Stimulated activated CD4-positive, alpha-beta T cell treated with anti-CD3 and anti-CD28 coated beads, TNF-alpha, amount 100 ng/mL, for 24 hours (primary cell): ENCODE measurements at regions not wholly inside any gene's neighbourhood (a gene's known extent, or its start where the extent isn't known, plus 50 kb on each side); places are given as distances from the start of the nearest gene placed in this dataset.

Experiments used
- DNase-seq, 3 experiments: peaks; one replicate each; pipeline ENCODE4 v3.0.0-alpha.2; 2020; ENCODE audit warnings: low read depth in 3 of 3

DNA sequence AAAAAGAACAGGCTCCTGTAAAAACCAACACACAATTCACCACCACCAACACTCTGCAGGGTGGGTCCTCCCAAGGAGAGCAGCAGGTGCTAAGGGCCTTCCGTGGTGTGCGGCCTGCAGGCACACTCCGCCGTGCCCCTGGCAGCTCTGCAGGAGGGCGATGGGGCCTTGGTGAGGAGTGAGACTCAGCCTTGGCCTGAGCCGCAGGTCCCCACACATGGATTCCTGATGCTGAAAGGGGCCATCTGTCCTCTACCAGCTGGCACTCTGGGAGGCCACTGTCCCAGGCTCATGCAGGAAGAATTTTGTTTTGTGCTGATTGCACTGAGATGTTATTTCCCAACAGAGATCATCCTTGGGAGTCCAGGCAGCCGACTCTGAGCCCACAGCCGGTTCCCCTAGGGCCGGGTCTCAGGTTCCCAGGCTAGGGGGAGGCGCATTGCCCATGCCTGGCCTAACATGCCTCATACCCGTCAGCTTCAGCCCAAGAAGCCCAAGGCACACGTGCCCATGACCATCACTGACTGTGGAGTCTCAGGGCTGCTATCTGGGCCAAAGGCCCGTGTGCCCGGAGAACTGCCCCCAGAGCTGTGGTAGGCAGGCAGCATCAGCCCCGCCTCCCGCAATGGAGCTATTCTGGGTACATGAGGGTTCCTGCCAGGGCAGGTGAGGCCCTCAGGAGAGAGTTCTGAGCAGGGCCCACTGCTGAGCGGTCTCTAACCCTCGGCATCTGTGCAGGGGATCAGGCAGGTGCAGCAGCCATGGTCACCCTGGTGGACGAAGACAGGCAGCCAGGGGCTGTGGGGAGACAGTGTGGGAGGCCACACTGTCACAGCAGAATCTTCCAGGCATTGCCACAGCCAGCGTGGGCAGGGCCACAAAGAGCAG is 97.9 kb upstream of the ZNF469 start:
- no peak for DNase-seq

DNA sequence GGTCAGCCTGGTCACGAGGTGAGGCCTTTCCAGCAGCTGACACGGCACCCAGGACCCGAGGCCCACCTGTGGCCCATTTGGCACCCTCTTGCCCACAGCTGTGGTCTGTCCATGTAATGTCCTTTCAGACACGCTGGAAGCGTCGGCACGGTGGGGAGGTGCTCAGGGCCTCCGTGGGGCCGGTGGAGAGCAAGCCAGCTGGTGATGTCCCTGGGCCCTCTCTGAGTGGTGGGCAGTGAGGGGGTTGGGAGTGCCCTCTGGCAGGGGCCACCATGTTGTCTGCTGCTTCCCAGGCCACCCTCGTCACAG is 97.3 kb upstream of the ZNF469 start:
- DNase-seq: no peak

DNA sequence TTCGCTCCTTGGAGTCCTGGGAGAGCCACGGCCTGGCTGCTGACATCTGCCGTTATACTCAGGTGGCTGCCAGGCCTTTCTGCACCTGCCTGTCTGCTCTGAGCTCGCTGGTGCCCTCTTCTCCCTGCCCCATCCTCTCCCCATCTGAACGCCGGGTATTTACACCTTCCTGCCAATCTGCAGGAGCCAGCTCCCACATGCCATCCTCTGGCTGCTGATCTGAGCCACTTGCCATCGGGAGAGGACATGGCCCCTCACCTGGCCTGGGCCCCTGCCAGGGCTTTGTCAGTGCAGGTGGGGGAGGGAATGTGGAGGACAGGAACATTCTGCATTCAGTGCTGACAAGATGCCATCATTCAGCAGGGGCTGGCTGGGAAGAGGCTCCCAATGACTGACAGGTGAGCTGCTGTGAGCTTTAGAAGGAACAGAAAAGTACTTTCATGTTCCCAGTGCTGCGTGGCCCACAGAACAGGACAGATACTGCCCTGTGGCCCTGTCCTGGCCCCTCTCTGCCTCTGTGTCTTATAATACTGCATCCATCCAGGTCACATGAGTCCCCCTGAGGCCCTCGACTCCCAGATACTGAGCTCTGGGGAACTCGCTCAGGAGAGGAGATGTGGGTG is 96.3 kb upstream of the ZNF469 start:
- DNase-seq: no peak

DNA sequence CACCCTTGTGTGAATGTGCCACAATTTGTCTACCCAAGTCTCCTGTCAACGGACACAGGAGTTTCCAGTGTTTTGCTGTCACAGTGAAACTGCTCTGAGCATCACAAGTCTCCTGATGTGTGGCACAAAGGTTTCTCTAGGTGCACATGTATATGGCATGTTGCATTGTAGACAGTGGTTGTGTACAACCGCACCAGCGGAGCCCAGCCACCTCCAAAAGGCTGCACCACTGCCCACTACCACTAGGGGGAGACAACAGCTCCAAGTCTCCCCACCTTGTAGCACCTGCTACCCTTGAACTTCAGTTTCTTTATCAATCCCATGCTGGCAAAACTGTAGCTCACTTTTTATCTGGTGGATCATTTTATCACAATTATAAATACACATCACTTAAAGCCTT is 95.5 kb upstream of the ZNF469 start:
- DNase-seq: peak in 1 of 3 experiments; percentile 32

DNA sequence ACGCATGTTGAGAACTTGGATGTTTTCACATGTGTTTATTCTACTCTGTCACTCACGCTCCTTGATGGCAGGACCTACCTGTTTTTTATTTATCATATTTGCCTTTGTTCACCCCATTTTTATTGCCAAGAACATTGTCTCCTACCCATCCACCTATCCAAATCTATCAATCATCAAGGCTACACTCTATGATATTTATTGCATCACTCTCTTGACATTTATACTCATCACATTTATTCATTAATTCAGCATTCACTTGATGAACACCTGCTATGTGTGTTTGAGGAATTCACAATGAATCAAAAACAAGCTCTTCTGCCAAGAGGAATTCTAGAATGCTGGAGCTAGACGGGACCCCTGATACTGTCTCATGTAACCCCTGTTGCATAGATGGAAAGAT is 94.5 kb upstream of the ZNF469 start:
- DNase-seq: no peak

DNA sequence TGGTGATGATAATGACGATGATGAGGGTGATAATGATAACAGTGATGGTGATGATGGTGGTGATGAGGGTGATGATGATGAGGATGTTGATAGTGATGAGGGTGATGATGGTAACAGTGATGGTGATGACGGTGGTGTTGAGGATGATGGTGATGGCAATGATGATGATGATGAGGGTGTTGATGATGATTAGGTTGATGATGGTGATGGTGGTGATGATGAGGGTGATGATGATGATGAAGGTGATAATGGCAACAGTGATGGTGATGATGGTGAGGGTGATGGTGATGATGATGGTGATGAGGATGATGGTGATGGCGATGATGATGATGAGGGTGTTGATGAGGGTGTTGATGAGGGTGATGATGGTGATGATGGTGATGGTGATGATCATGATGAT is 93.8 kb upstream of the ZNF469 start:
- DNase-seq: no peak

DNA sequence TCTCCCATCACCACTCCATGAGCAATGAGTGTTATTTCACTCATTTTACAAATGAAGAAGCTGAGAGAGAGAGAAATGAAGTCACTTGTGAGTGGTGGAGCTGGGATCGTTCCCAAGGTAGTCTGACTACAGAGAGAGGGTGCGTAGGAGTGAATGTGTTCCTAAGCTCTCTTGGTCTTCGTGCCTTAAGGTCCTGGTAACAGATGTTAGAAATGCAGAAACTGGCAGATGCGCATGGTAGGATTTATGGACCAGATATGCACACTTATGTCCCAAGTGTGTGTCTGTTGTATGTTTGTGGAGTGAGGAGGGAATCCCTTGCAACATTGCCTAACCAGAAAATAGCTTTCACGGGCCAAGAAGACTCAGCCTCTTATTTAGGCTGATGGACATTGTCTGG is 93.2 kb upstream of the ZNF469 start:
- DNase-seq: no peak

DNA sequence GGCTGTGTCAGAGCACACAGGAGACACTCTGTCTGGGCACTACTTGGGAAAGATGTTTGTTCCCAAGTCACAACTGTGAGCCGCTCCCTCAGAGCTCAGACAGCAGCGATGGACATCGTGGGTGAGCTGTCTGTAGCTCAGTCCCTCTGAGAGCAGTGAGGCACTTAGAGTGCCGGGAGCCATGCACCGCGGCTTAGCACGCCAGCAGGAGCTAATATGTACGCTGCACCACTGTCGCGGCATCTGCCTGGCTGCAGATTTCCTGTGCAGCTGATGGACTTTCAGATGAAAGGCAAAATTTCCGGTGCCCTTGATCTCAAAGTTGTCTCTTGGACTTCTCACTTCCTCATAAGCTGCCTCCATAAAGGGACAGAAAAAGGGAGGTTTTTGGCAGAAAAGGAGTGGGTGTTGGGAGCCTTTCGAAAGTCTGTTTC is 92.8 kb upstream of the ZNF469 start:
- DNase-seq: no peak

DNA sequence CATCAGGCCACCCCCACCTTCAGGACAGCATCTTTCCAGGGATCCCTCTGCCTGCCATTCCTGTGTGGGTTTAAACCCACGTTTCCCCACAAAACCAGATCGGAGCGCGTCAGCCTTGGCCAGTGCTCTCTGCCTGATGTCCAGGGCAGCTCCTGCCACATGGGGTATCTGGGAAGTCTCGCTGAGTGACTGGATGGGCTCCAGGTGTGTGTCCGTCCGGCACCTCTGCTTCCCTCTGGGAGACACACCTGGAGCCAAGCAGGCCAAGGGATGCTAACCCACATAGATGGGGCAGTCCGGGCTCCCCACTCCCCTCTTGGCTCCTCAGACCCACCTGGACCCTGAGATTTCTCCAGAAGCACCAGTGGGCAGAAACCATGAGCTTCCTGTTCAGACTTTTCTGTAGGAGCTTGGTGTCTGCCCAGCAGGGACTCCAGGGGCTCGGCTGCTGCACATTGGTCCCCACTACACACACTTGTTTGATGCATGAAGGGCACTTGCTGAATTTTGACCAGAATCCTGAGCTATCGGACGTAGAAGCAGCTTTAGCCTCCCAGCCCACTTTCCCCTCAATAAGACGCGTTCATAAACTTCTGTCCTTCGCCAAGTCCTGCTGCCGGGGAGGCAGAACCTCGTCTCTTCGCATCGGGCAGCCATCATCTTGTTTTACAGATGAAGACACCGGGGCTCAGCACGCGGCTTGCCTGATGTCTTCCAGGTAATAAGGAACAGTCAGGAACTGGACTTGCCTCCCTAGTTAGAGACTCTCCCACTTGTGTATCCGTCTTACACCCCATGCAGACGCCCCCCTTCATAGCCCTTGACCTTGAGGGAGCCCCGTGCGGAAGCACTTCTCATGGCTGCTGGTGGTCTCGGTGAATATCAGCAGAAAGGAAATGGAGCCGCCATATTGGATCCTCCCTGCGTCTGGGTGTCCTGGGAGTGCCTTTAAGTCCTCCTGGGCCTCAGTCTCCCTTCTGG is 91.6 kb upstream of the ZNF469 start:
- DNase-seq: no peak

DNA sequence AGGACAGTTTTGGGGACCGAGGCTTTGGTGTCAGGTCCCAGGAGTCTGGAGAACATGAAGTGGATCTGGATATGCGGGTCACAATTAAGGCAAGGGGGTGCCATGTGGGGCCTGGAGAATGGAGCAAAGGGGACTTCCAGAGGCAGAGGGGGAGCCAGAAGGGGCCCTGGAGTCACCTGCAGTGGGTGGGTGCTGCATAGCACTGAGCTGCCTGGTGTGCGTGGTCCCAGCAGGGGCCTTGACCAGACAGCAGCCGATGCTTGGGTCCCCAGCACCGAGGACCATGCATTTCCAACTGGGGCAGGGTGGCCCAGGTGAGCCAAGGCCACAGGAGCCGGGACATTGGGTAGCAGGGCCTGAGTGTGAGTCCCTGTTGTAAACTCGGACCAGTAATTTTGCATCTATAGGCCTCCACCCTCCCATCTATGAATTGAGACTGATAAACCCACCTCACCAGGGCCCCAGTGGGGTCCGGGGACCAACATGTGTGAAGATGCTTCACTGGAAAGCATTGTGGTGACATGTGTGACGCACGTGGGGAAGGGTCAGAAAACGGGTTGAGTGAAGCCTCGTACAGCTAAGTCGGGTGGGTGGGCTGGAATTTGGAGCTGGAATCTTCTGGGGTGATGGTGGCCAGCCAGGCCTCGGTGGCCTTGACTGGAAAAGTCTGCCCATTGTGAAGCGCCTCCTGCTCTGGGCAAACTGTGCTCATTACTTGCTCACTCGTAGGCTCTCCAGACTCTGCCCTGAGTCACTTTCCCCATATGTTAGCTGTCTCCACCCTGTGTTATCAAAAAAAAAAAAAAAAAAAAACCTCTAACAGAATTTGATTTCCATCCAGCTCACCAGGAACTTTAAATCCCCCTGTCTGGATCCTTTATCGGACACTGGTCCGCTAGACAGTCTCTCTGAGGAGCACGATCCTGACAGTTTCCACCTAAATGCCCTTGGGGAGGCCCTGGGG is 90.5 kb upstream of the ZNF469 start:
- no peak for DNase-seq

DNA sequence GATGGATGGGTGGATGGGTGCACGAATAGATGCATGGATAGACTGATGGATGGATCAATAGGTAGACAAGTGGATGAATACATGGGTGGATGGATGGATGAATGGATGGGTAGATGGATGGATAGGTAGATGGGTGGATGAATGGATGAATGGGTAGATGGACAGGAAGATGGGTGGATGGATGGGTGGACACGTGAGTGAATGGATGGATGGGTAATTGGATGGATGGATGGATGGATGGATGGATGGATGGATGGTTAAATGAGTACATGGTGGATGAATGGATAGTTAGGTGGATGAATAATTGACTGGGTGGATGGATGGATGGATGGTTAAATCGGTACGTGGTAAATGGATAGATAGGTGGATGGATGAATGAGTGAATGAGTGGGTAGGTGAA is 89.7 kb upstream of the ZNF469 start:
- DNase-seq: no peak

DNA sequence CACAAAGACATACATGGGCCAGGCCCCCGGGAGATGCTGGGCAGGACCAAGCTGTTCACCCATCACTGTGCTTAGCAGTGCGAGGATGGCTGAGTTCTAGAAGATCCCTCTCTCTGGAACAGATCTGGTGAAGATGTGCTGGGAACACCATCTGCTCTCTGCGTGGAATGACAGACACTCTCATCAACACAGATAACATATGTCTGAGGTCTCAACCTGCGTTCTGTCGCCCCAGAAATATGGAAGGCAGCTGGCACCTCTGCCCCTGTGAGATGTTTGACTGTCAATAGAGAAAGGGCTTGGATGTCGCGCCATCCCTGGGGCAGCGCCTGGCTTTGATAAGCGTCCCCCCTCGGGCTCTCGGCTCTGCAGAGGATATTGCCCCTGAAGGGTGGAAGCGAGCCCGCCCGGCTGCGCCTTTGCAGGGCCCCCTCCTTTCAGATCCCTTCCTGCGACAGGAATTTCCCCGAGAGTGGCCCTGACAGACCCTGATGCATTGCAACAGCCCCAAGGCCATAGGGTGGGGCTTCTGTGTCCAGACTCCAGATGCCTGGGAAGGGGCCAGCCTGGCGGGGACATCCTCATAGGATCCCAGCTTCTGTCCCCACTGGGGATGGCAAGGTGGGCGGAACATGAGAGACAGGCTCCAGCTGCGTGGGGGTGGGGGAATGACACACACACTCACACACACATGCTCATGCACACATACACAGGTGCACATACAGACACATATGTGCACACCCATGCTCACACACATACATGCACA is 86.9 kb upstream of the ZNF469 start:
- no peak for DNase-seq

DNA sequence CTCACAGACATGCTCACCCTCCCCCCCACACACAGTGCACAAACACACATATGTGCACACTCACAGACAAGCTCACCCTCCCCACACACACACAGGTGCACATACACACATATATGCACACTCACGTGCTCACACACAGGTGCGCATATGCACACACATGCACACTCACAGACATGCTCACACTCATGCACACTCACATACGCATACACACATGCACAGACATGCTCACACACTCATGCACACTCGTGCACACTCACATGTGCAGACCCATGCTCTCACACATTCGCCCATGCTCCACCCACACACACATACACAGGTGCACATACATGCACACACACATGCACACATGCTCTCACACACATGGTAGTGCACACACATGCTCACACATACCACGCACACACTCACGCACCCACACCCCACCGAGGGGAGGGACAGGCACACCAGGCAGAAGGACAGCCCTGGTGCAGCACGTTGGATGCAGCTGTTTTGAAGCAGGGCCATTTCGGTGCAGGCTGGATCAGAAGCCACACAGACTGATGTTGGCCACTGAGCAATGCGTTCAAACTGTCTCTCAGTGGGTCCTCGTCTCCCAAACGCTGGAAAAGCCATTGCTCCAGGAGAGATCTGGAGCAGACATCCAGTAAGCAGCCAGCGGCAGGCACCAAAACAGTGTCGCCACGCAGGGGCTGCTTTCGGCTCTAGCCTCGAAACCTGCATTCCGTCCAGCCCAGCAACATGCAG is 86.2 kb upstream of the ZNF469 start:
- DNase-seq: no peak

DNA sequence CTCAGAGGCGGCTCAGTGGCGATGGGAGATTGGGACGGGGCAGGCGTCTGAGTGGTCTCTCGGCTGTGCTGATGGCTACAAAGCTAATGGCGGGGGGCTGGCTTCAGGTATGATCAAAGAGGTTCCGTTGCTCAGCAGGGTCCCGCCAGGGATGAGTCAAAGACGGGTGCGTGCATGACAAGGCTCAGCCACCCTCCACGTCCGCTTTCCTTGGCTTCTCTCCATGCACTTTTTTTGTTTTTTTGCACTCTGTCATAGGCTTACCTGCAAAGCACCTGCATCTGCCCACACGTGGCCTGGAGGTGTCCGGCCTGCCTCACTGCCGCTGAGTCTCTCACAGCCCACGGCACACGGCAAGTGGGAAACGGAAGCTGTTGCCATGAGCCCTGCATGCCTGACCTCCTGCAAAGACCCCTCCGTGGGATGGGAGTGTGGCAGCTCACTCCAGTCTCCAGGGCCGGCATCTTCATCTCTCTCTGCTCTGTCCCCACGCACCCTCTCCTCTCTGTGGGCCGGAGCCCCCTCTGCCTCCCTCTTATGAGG is 85.5 kb upstream of the ZNF469 start:
- DNase-seq: no peak

DNA sequence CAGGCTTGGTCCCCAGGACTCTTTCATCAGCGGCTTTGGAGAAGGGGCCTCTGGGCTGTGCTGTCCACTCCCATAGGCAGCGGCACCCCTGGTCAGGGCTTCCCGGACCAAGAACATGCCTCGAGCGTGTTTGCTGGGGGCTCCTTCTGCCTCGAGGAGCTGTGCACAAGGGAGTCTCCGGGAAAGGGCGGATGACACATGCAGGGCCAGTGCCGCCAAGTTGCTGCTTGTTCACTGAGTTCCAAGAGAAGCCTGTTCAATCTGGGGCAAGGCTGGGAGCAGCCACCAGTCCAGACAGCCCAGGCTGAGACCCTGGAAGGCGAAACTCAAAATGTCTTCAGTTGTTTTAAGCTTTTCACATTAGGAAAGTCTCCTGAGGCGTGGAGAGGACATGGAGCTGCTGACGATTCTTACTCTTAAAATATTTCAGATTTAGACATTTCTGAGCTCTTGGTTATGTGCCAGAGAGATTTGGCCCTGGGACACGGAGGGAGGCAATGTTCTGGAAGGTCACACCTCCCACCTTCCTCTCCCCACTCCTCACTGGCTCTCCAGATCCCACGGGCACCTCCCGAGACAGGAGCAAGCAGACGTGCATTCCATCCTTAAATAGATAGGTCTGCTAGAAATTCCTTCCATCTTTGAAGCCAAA is 84.5 kb upstream of the ZNF469 start:
- DNase-seq: no peak

DNA sequence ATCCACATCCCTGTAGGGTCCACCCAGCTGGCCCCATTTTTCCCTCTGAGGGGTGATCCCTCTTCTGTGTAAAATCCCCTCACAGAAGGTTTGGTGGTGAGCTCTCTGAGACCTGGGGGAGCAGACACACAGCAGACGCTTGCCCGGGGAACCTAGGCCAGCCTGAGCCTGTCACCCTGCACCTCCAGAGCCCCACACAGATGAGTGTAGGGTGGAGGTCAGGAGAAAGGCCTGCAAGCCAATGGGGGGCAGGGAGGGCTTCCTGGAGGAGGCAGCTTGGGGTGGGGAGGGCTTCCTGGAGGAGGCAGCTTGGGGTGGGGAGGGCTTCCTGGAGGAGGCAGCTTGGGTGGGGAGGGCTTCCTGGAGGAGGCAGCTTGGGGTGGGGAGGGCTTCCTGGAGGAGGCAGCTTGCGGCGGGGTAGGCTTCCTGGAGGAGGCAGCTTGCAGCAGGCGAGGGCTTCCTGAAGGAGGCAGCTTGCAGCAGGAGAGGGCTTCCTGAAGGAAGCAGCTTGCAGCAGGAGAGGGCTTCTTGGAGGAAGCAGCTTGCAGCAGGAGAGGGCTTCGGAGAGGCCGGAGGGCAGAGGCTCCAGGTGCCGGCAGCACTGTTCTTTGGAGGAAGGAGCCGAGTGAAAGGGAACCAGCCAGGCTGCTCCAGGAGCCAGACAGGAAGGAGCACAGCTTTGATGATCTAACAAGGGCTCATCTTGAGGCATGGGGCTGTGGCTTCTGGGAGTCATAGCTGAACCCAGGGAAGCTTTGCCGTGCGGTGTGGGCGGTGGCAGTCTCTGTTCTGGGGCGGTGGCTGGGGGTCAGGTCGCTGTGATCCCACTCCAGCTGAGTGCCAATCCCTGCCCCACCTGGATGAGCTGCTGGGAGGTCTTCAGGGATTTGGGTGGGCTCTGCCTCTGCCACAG is 83.7 kb upstream of the ZNF469 start:
- no peak for DNase-seq

DNA sequence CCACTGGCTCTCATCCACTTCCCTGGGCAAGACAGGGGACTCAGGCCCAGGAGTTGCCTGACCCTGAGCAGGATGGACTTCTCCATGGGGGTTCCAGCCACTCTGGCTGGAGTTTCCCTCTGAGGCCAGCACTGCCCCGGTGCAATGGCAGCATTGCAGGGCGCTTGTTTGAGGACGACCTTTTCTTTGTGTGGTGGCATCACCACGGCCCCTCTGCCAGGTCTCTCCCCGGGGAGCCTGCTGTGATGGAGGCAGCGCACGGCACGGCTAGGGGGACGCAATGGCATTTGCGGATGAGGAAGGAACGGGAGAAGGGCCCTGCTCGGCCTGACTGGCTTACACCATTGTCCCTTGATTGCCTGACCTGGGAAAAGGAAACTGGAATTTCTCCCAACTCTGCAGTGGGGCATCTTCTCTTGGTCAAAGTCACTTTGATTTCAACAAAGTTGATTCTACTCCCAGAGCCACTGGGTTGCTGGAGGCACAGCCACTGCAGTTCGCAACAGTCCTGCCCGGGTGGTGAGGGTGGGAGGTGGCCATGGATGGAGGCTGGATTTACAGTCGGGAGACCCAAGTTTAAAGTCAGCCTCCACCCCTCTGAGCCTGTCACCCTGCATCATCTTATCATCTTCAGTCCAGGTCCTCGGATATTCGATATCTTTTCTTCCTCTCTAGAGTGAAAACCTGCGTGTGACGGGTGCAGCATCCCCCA is 82.9 kb upstream of the ZNF469 start:
- DNase-seq: no peak
